Middle frontal gyrus (tissue), 1 donor: ENCODE measurements at regions not wholly inside any gene's neighbourhood (a gene's known extent, or its start where the extent isn't known, plus 50 kb on each side); places are given as distances from the start of the nearest gene placed in this dataset.

Experiments
- DNase-seq: peaks from one replicate; pipeline ENCODE4 v3.0.0-alpha.2; 2015; ENCODE audit warnings: low spot score; ENCODE audit errors: extremely low spot score

DNA sequence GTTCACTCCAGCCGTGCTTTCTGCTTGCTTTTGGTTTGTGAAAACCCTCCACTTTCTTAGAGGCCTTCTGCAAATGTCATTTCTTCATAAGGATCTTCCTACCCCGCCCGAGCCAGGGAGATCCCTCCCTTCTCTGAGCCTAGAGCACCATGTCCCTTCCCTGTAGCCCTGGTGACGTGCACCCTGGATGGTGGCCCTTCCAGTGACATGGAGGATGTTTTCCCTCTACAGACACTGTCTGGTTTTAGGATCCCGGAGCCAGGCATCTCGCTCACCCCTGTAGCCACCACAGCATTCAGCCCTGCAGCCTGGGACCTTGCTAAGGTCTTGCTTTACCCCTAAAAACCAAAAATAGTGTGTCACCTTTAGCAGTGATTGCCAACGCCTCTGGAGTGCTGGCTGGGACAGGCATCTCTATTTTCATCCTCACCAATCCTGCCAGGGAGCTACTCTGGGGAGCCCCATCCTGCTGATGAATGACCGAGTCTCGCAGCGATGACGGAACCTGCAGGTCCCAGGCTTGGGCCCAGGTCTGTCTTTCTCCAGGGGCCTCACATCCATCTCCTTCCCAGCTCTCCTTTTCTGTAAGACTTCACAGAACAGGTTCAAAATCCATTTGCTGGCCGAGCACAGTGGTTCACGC, 394.1 kb upstream of the TNRC6C start:
- no peak for DNase-seq

DNA sequence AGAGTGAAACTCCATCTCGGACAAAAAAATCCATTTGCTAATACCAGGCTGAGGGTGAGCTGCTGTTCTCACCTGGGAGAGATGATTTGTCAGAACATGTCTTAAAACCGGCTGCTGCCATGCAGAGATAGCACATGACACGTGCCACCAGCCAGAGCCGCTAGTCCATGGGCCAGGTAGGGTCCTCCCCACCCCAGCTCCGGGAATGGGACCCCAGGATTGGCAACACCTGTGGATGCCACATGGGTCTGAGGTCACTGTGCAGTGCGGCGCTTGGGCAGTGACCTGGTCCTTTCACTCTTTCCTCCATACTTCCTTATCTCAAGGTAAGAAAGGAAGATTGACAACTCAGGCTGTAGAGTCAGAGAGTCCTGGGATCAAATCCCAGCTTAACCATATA, 393.3 kb upstream of the TNRC6C start:
- no peak for DNase-seq

- no peak for DNase-seq
These were observed 392.4 kb upstream of the TNRC6C start for GRCh38 chr17:77566151-77566550.

GRCh38 chr17:77566566-77567138, 391.9 kb upstream of the TNRC6C start:
- no peak for DNase-seq

- no peak for DNase-seq
These were observed 390.0 kb upstream of the TNRC6C start for GRCh38 chr17:77568540-77568939.

GRCh38 chr17:77569846-77570564, 388.5 kb upstream of the TNRC6C start:
- DNase-seq, result no peak

DNA sequence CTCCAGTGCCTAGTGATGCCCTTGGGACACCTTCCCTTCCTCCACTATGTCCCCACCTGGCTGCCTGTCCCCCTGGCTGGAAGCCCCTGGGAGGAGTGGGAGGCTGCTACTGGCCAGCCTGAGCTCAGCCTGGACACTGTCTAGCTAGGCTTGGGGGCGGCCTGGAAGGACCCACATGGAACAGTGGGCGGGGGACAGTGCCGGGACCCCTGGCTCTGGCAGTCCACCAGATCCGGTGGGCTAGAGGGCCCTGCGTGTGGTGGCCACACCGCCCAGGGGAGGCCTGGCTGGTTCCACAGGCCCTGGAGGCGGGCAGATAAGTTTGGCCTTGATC, 388.0 kb upstream of the TNRC6C start:
- no peak for DNase-seq

DNA sequence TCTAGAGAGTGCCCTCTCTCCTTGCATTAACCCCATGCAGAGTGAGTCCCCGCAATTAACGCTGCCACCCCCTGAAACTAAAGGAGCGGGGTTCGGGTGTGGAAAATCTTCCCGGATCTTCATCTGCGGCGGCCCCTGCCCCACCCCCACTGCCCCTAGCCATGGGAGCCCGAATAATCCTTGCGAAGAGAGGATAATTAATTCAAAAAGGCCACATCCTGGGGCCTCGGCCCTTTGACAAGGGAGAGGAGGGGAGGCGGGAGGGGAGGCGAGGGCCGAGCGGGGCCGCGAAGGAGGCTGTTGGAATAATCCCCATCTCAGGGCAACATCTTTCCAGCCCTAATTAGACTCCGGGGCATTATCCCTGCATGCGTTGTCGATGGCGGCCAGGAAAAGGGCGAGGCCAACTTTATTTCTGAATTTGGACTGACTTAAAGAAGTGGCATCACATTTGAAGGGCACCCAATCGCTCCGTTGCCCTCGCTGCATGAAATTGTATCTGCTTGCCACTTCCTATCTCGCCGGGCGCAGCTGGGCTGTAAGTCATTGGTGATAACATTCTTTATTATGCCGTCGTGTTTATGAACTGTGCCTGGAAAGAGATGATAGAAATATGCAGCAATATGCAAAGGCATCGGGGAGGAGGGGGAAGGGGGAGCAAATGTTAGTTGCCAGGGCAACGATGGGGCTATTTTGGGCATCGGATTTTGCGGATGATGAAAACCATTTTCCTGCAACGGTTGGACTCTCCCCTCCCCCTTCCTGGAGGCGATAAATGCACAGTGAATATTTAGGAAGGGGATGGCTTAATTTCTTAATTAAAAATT, 387.1 kb upstream of the TNRC6C start:
- no peak for DNase-seq

DNA sequence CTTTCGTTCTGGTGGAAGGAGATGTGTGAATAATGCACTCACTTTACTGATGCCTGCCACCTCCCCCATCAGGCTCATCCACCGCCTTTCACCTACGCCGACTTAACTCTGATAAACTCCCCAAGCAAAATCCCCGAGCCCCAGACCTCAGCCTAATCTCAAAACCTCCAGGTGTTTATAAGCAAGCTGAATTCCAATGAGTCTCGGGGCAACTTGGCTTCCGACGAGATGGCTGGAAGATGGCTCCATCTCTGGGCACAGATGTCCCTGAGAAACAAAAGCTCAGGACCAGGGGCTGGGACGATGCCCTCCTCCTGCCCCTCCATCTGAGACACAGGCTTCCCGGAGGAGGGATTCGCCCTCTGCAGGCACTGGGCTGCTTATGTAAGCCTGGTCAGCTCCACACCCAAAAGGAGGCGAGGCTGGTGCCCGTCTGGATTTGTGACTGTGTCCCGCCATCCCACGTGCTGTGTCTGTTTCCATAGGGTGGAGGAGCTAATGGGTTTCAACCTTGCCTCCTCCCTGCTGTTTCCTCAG, 386.4 kb upstream of the TNRC6C start:
- DNase-seq, result no peak

- DNase-seq, result no peak
These were observed 385.7 kb upstream of the TNRC6C start for GRCh38 chr17:77572851-77573250.

DNA sequence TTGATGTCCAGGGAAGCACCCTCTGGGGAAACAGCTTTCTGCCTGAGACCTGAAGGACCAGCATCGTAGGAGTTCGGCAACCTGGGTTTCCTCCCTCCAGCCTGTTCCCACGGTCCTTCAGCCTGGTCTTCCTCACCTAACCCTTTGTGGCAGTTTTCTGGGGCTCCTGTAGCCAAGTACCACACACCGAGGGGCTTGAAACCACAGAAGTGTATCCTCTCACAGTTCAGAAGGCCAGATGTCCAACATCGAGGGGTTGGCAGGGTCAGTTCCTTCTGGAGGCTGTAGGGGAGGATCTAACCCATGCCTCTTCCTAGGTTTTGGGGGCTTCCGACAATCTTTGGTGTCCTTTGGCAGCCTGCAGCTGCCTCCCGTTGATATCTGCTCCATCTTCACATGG, 381.0 kb upstream of the TNRC6C start:
- no peak for DNase-seq

DNA sequence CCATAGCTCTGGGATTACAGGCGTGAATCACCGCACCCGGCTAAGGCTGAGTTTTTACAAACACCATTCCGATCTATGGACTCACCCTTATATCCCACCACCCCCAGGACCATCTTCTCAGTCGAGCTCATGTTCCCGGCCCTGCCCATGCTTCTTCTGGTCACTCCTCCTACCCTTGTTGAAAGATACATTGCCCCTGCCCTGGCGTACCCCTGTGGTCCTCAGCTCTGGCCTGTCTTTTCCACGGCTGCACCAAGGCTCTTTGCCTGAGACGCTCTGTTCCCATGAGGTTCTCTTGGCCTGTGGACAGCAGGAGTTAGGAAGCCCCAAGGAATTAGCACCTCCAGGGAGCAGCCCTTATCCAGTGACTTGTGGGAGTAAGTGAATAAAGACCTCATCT, 379.4 kb upstream of the TNRC6C start:
- DNase-seq, result no peak

GRCh38 chr17:77579682-77580081, 378.8 kb upstream of the TNRC6C start:
- DNase-seq, result no peak

DNA sequence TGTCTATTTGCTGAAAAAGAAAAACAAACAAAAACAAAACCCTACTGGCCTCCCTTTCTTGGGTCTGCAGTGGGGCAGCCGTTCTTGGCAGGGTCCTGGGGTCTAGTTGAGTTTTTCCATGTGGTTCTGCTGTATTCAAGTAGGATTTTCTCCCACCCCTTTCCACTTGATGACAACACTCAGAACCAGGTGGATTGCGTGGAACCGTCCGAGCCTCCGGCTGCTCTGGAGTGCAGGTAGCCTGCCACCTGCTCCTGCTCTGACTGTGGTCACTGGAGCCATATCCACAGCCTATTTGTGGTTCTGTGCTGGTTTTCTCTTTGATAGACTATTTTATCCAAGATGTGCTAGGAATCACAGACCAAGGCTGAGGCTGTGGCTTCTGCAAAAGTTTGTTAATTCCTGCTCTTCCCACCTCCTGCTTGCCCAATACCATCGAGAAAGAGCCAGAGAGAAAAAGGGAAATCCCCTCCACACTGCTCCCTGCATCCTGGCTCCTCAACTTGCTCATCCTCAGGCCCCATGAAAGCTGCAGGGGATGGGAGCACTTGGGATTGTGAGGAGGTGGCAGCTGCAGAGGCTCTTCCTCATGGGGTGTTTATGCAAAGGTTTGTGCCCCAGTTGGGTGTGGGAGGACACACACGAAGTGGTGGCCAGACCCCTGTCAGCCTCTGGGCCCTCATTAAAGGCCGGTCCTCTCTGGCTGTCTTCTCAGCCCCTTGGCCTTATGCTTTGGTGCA, 377.8 kb upstream of the TNRC6C start:
- no peak for DNase-seq

DNA sequence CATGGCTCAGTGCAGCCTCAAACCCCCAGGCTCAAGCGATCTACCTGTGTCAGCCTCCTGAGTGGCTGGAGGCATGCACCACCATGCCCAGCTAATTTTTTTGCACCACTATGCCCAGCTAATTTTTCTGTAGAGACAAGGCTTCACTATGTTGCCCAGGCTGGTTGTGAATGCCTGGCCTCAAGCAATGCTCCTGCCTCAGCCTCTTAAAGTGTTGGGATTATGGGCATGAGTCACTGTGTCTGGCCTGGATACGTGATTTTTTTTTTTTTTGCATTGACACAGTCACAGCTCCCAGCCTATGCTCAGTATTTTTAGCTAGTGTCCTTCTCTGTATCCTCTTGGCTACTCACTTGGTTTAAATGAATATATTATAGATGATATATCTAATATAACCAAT, 377.0 kb upstream of the TNRC6C start:
- DNase-seq, result no peak

DNA sequence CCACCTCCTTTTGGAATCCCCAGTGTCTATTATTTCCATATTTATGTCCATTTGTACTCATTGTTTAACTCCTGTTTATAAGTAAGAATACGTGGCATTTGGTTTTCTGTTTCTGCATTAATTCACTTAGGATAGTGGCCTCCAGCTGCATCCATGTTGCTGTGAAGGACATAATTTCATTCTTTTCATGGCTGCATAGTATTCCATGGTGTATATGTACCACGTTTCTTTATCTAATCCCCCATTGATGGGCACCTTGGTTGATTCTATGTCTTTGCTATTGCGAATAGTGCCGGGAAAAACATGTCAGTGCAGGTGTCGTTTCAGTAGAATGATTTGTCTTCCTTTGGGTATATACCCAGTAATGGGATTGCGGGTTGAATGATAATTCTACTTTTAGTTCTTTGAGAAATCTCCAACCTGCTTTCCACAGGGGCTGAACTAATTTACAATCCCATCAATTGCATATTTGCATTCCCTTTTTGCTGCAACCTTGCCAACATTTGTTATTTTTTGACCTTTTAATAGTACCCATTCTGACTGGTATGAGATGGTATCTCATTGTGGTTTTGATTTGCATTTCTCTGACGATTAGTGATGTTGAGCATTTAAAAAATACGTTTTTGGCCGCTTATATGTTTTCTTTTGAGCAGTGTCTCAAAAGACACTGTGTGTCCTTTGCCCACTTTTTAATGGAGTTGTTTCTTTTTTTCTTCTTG, 373.2 kb upstream of the TNRC6C start:
- DNase-seq, result no peak

DNA sequence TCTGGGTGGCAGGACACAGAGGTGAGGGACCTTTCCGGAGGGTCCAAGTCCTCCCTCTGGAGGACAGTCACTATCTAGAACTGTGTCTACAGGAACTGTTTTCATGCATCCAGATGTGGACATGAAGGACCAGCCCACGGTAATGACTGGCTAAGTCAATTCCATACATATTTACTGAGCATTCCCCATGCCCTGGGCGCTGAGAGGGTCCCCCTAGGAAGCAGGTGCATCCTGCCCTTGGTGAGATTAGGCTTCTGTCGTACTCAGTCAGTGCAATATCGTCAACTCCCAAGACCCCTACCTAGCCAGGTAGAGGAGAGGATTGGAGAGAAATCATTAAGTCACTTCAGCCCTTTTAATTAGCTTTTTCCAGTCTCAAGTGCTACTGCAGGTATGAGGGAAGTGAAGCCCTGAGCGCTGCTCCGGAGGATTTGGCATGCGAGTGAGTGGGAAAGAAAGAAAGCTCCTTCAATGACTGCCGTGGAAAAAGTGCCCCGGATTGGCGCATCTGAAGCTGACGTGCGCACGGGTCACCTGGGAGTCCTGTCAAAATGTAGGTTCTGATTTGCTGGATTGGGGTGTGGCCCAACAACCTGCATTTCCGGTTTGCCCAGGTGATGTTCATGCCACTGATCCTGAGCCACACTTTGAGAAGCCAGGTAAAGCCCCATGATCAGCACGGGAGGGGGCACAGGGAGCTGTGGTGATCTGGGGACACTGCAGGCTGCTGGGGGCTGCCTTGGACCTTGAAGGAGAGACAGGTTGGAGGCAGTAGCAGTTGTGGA, 367.4 kb upstream of the TNRC6C start:
- no peak for DNase-seq

- no peak for DNase-seq
These were observed 366.2 kb upstream of the TNRC6C start for GRCh38 chr17:77592106-77592865.

- DNase-seq, result no peak
These were observed 365.4 kb upstream of the TNRC6C start for GRCh38 chr17:77593081-77593480.
